ENCODE measurements at regions not wholly inside any gene's neighbourhood (a gene's known extent, or its start where the extent isn't known, plus 50 kb on each side); places are given as distances from the start of the nearest gene placed in this dataset.

DNA sequence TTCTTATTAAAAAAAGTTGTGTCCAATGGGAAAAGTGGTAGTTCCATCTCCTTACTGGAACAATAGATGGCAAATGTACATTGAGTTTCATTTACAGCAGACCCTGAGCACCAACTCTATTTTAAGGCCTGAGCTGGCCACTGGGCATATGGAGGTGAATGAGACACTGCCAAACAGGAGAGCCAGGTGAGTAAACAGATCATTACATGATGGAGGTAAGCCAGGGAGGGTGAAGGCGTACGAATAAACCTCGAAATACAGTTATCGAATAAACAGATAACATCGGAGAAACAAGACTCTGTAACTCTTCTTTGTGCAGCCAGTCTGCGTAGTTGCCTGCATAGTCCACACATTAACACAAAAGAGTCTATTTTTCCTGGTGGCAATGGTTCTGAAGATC is 446.4 kb upstream of the KLF4 start:
- no peak overlapping the region for H3K4me2 ChIP-seq (ENCODE audit: low read depth, low read length, poor library complexity, severe bottlenecking)
- no peak overlapping the region for H3K4me3 ChIP-seq (ENCODE audit: low read length, poor library complexity, severe bottlenecking)
- H3K9me3 ChIP-seq (ENCODE audit: insufficient read depth, low read depth, low read length) = no peaks in the 10 kb centered on the region
- H3K4me1 ChIP-seq (ENCODE audit: insufficient read depth, low read length, poor library complexity, severe bottlenecking) = no peaks in the 10 kb centered on the region
- no peaks in the 10 kb centered on the region for H3F3A ChIP-seq (ENCODE audit: low read depth)
- H3K9me2 ChIP-seq (replicated peaks; ENCODE audit: low read depth, low read length) = no peaks in the 10 kb centered on the region
- H2AFZ ChIP-seq (ENCODE audit: low read length) = no peak overlapping the region
- no peaks in the 10 kb centered on the region for H3K27me3 ChIP-seq (ENCODE audit: insufficient read depth, low read length, poor library complexity, severe bottlenecking)
- no peaks in the 10 kb centered on the region for H3K36me3 ChIP-seq (ENCODE audit: insufficient read depth, low read length)
- TF ChIP-seq EZH2phosphoT487 (IDR thresholded peaks at IDR 0.05; ENCODE audit: borderline replicate concordance) = no peak
- TF ChIP-seq, protein P1, sequence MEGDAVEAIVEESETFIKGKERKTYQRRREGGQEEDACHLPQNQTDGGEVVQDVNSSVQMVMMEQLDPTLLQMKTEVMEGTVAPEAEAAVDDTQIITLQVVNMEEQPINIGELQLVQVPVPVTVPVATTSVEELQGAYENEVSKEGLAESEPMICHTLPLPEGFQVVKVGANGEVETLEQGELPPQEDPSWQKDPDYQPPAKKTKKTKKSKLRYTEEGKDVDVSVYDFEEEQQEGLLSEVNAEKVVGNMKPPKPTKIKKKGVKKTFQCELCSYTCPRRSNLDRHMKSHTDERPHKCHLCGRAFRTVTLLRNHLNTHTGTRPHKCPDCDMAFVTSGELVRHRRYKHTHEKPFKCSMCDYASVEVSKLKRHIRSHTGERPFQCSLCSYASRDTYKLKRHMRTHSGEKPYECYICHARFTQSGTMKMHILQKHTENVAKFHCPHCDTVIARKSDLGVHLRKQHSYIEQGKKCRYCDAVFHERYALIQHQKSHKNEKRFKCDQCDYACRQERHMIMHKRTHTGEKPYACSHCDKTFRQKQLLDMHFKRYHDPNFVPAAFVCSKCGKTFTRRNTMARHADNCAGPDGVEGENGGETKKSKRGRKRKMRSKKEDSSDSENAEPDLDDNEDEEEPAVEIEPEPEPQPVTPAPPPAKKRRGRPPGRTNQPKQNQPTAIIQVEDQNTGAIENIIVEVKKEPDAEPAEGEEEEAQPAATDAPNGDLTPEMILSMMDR (conservative IDR thresholded peaks at IDR 0.05; ENCODE audit: low read length) = no peak
- H3K9ac ChIP-seq (ENCODE audit: low read depth, low read length, poor library complexity, severe bottlenecking) = no peak overlapping the region
- no peaks in the 10 kb centered on the region for H4K20me1 ChIP-seq (ENCODE audit: insufficient read depth, low read length, poor library complexity, severe bottlenecking)
- no peaks in the 10 kb centered on the region for H3K79me2 ChIP-seq (ENCODE audit: insufficient read depth, low read length)

DNA sequence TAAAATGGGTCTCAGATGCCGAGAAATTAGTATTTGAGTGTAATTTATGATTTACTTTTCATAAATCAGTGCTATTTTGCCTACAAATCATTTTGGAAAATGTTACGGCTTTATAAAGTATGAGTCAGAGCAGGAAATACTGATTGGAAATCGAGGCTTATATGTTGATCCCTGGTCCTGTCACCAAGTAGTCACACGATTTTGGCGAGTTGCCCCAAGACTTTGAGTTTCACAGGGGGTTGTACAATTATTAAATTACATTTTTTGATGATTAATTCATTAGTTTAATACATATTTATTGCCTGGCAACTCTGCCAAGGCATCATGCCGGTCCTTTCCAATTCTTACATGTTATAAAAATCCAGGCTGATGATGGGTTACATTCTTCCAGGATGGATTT is 443.9 kb upstream of the KLF4 start:
- Histone ChIP-seq H3K9ac (ENCODE audit: low read depth, low read length, poor library complexity, severe bottlenecking) (no peak overlapping the region), H3K4me2 (ENCODE audit: low read depth, low read length, poor library complexity, severe bottlenecking) (no peak overlapping the region), H3K27me3 (ENCODE audit: insufficient read depth, low read length, poor library complexity, severe bottlenecking) (no peaks in the 10 kb centered on the region), H3K9me3 (ENCODE audit: insufficient read depth, low read depth, low read length) (no peaks in the 10 kb centered on the region; the same call in 1 of the 2 replicates), H3K36me3 (ENCODE audit: insufficient read depth, low read length) (no peaks in the 10 kb centered on the region), H3K79me2 (ENCODE audit: insufficient read depth, low read length) (no peaks in the 10 kb centered on the region), H4K20me1 (ENCODE audit: insufficient read depth, low read length, poor library complexity, severe bottlenecking) (no peaks in the 10 kb centered on the region), H3K4me3 (ENCODE audit: low read length, poor library complexity, severe bottlenecking) (no peak overlapping the region), H3F3A (ENCODE audit: low read depth) (no peaks in the 10 kb centered on the region), H3K9me2 (replicated peaks; ENCODE audit: low read depth, low read length) (no peaks in the 10 kb centered on the region), H2AFZ (ENCODE audit: low read length) (no peak overlapping the region), H3K4me1 (ENCODE audit: insufficient read depth, low read length, poor library complexity, severe bottlenecking) (no peaks in the 10 kb centered on the region)
- TF ChIP-seq, protein P1 (conservative IDR thresholded peaks at IDR 0.05; ENCODE audit: low read length) = no peak
- no peak for TF ChIP-seq EZH2phosphoT487 (IDR thresholded peaks at IDR 0.05; ENCODE audit: borderline replicate concordance)

DNA sequence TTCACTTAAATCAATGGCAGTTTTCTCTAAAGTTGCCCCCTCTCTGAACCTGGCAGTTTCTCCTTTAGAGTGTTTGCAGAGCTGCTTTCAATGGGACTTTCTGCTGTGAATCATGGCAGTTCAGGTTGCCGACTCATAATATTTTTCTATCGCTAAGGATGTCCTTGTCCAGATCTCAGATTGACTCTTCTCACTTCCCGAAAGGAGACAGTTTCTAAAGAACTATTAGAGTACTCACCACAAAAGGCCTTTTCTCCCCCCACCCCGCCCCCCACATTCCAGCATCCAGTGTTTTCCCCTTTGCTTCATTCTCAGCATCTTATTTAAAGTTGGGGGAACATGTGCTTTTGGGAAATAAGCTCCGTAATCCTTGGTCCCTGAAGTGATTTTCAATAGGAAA is 443.5 kb upstream of the KLF4 start:
- H3K79me2 ChIP-seq (ENCODE audit: insufficient read depth, low read length) = no peaks in the 10 kb centered on the region
- H3K4me2 ChIP-seq (ENCODE audit: low read depth, low read length, poor library complexity, severe bottlenecking) = no peak overlapping the region
- no peak overlapping the region for H2AFZ ChIP-seq (ENCODE audit: low read length)
- H3K9me2 ChIP-seq (replicated peaks; ENCODE audit: low read depth, low read length) = no peaks in the 10 kb centered on the region
- no peaks in the 10 kb centered on the region for H3K4me1 ChIP-seq (ENCODE audit: insufficient read depth, low read length, poor library complexity, severe bottlenecking)
- H3K27me3 ChIP-seq (ENCODE audit: insufficient read depth, low read length, poor library complexity, severe bottlenecking) = no peaks in the 10 kb centered on the region
- H4K20me1 ChIP-seq (ENCODE audit: insufficient read depth, low read length, poor library complexity, severe bottlenecking) = no peaks in the 10 kb centered on the region
- no peaks in the 10 kb centered on the region; the same call in 1 of the 2 replicates for H3K9me3 ChIP-seq (ENCODE audit: insufficient read depth, low read depth, low read length)
- H3K9ac ChIP-seq (ENCODE audit: low read depth, low read length, poor library complexity, severe bottlenecking) = no peak overlapping the region
- no peak overlapping the region for H3K4me3 ChIP-seq (ENCODE audit: low read length, poor library complexity, severe bottlenecking)
- no peaks in the 10 kb centered on the region for H3K36me3 ChIP-seq (ENCODE audit: insufficient read depth, low read length)
- TF ChIP-seq, protein P1 (conservative IDR thresholded peaks at IDR 0.05; ENCODE audit: low read length) = no peak
- TF ChIP-seq EZH2phosphoT487 (IDR thresholded peaks at IDR 0.05; ENCODE audit: borderline replicate concordance) = no peak
- H3F3A ChIP-seq (ENCODE audit: low read depth) = no peaks in the 10 kb centered on the region

Data from Loucy (cell line).